HepG2 (cell line): ENCODE measurements at regions not wholly inside any gene's neighbourhood (a gene's known extent, or its start where the extent isn't known, plus 50 kb on each side); places are given as distances from the start of the nearest gene placed in this dataset.

ENCODE experiments used
- ATAC-seq: fragments of 200-7000 bp; cut with Tn5 transposase; 3 replicates; pipeline ENCODE4 v1.9.1; 2020; ENCODE audit warnings: mild to moderate bottlenecking, moderate library complexity
- BruUV-seq: library from RNA; stranded (reverse); fragments of 400-500 nt; replicated peaks from 2 replicates; lab custom pipeline; 2021; lab: Mats Ljungman, UMichigan
- CTCF ChIA-PET: fragments of 300-600 bp; formaldehyde crosslinking; extraction: SDS; loops from one replicate; lab custom pipeline; 2021; ENCODE audit warnings: low total read pairs, inconsistent platforms, low intra/inter-chr PET ratio; lab: Yijun Ruan, JAX
- POLR2A ChIA-PET: fragments of 350-600 bp; sonication (Branson Sonifier 250); formaldehyde crosslinking; loops from one replicate; lab custom pipeline; 2020; ENCODE audit warnings: antibody characterized with exemption, inconsistent platforms; lab: Yijun Ruan, JAX
- DNase-seq: peaks from one replicate; pipeline ENCODE4 v3.0.0-alpha.2; 2015; ENCODE audit warnings: low spot score
- FAIRE-seq: peaks from 3 replicates; lab custom pipeline; 2011; peaks lifted over from hg19 to GRCh38; lab: Jason Lieb, UNC
- H2AFZ ChIP-seq: one replicate; pipeline ENCODE4 v1.6.1; 2011; ENCODE audit warnings: low read length, inconsistent platforms
- H3K27ac ChIP-seq: fragments of 300-600 bp; 3 replicates; pipeline ENCODE4 v1.8.0; 2011; ENCODE audit warnings: mixed run types, mild to moderate bottlenecking, mixed read lengths, low read length, inconsistent platforms; ENCODE audit not compliant: insufficient read depth; ENCODE audit errors: extremely low read length
- H3K27me3 ChIP-seq, 2 experiments: fragments of 200-600 bp in 1 of 2; 2 replicates in 1 of 2; 3 replicates in 1 of 2; pipeline versions ENCODE4 v1.6.0 to v1.8.0; 2011; ENCODE audit warnings: low read length in 2 of 2, mild to moderate bottlenecking in 2 of 2, moderate library complexity in 2 of 2, inconsistent platforms in 1 of 2; ENCODE audit not compliant: insufficient read depth in 2 of 2, control insufficient read depth in 1 of 2
- H3K36me3 ChIP-seq, 2 experiments: fragments of 200-600 bp in 1 of 2; replicated peaks in 1 of 2; 2 replicates in 1 of 2; 3 replicates in 1 of 2; pipeline versions ENCODE4 v1.5.1 to v1.8.0; 2011; ENCODE audit warnings: low read length in 2 of 2, inconsistent platforms in 1 of 2; ENCODE audit not compliant: insufficient read depth in 2 of 2, control insufficient read depth in 1 of 2
- H3K4me1 ChIP-seq: 2 replicates; pipeline ENCODE4 v1.5.1; 2012; ENCODE audit warnings: low read length, inconsistent platforms; ENCODE audit not compliant: insufficient read depth
- H3K4me2 ChIP-seq: 2 replicates; pipeline ENCODE4 v1.6.0; 2011; ENCODE audit warnings: low read depth, low read length, inconsistent platforms
- H3K4me3 ChIP-seq, 3 experiments: fragments of 200-600 bp in 1 of 3; sonication (generic), shearing (Covaris generic) in 1 of 3; replicated peaks in 1 of 3; 2 replicates each; pipeline ENCODE4 v1.5.1; 2011 to 2016; ENCODE audit warnings: low read length in 3 of 3, inconsistent platforms in 2 of 3, low read depth in 2 of 3, mild to moderate bottlenecking in 2 of 3, control low read depth in 1 of 3, mixed read lengths in 1 of 3; ENCODE audit not compliant: insufficient read depth in 1 of 3
- H3K79me2 ChIP-seq: one replicate; pipeline ENCODE4 v1.6.1; 2011; ENCODE audit warnings: low read length, inconsistent platforms; ENCODE audit not compliant: insufficient read depth
- H3K9ac ChIP-seq: 2 replicates; pipeline ENCODE4 v1.6.0; 2011; ENCODE audit warnings: mild to moderate bottlenecking, low read depth, low read length, inconsistent platforms; ENCODE audit not compliant: insufficient read depth
- H3K9me3 ChIP-seq: 2 replicates; pipeline ENCODE4 v1.5.1; 2012; ENCODE audit warnings: mild to moderate bottlenecking, low read length
- H4K20me1 ChIP-seq: 2 replicates; pipeline ENCODE4 v1.6.0; 2011; ENCODE audit warnings: inconsistent platforms, mild to moderate bottlenecking, low read length, moderate library complexity; ENCODE audit not compliant: insufficient read depth
- ARHGAP35 ChIP-seq: sonication (generic); formaldehyde crosslinking; IDR thresholded peaks from 2 replicates; pipeline ENCODE4 v1.9.0; 2022; ENCODE audit warnings: mild to moderate bottlenecking, inconsistent platforms, moderate library complexity, missing genetic modification reagents, borderline replicate concordance
- ARNTL ChIP-seq: sonication (generic); formaldehyde crosslinking; IDR thresholded peaks from 2 replicates; pipeline ENCODE4 v1.4.0; 2020; ENCODE audit warnings: mild to moderate bottlenecking, missing genetic modification reagents
- ATM ChIP-seq: fragments of 450-650 bp; IDR thresholded peaks from 2 replicates; pipeline ENCODE4 v1.7.1; 2017; ENCODE audit warnings: mild to moderate bottlenecking, borderline replicate concordance
- BRF2 ChIP-seq: sonication (generic); formaldehyde crosslinking; IDR thresholded peaks from 2 replicates; pipeline ENCODE4 v1.8.1; 2022; ENCODE audit warnings: mild to moderate bottlenecking, missing genetic modification reagents
- CEBPB ChIP-seq: IDR thresholded peaks from 2 replicates; pipeline ENCODE4 v1.6.1; 2011; ENCODE audit warnings: low read depth, low read length, improper control_type of control experiment, borderline replicate concordance
- DNMT3B ChIP-seq: conservative IDR thresholded peaks from 2 replicates; pipeline ENCODE4 v1.6.1; 2016; ENCODE audit warnings: missing biosample characterization, control low read depth
- FOXA1 ChIP-seq, 2 experiments: fragments of 450-650 bp in 1 of 2; sonication (generic) in 1 of 2; formaldehyde crosslinking in 1 of 2; IDR thresholded peaks; 2 replicates each; pipeline versions ENCODE4 v1.4.0 to v1.6.1; 2016 to 2020; ENCODE audit warnings: missing genetic modification reagents in 1 of 2
- KLF9 ChIP-seq: IDR thresholded peaks from 2 replicates; pipeline ENCODE4 v1.6.1; 2016; ENCODE audit warnings: low read depth
- PAX8 ChIP-seq: sonication (generic); formaldehyde crosslinking; IDR thresholded peaks from 2 replicates; pipeline ENCODE4 v1.8.0; 2022; ENCODE audit warnings: mild to moderate bottlenecking, missing genetic modification reagents, borderline replicate concordance
- RAD51 ChIP-seq: fragments of 450-650 bp; IDR thresholded peaks from 2 replicates; pipeline ENCODE4 v1.6.1; 2016; ENCODE audit warnings: borderline replicate concordance
- RARA ChIP-seq: IDR thresholded peaks from 2 replicates; pipeline ENCODE4 v1.6.1; 2016; ENCODE audit warnings: missing genetic modification reagents, missing compliant biosample characterization
- RBM39 ChIP-seq: fragments of 200-400 bp; formaldehyde crosslinking; IDR thresholded peaks from one replicate; pipeline ENCODE4 v1.6.1; 2018; ENCODE audit warnings: antibody characterized with exemption, mild to moderate bottlenecking, low read depth, low read length; ENCODE audit not compliant: poor library complexity, severe bottlenecking
- SMAD9 ChIP-seq: sonication (generic); formaldehyde crosslinking; IDR thresholded peaks from 2 replicates; pipeline ENCODE4 v1.5.1; 2020; ENCODE audit warnings: mild to moderate bottlenecking, missing genetic modification reagents
- SOX13 ChIP-seq, 3 experiments: fragments of 450-650 bp in 1 of 3; sonication (generic) in 1 of 3; formaldehyde crosslinking in 1 of 3; IDR thresholded peaks in 2 of 3; conservative IDR thresholded peaks in 1 of 3; 2 replicates each; pipeline versions ENCODE4 v1.5.0 to v1.6.1; 2016 to 2020; ENCODE audit warnings: antibody characterized with exemption in 1 of 3, mild to moderate bottlenecking in 1 of 3, missing compliant biosample characterization in 1 of 3, missing genetic modification reagents in 1 of 3, moderate library complexity in 1 of 3
- TMF1 ChIP-seq: sonication (generic); formaldehyde crosslinking; IDR thresholded peaks from 2 replicates; pipeline ENCODE4 v1.8.1; 2022; ENCODE audit warnings: low read depth, missing genetic modification reagents
- ZFP41 ChIP-seq: sonication (generic); formaldehyde crosslinking; IDR thresholded peaks from 2 replicates; pipeline ENCODE4 v1.4.0; 2020; ENCODE audit warnings: mild to moderate bottlenecking, missing genetic modification reagents, borderline replicate concordance
- ZMYM4 ChIP-seq: sonication (generic); formaldehyde crosslinking; IDR thresholded peaks from 2 replicates; pipeline ENCODE4 v1.8.1; 2023; ENCODE audit warnings: mild to moderate bottlenecking, missing genetic modification reagents
- ZNF207 ChIP-seq: fragments of 450-650 bp; IDR thresholded peaks from 2 replicates; pipeline ENCODE4 v1.6.1; 2016; ENCODE audit warnings: antibody characterized with exemption, borderline replicate concordance
- ZNF3 ChIP-seq: IDR thresholded peaks from 2 replicates; pipeline ENCODE4 v1.7.0; 2017; ENCODE audit warnings: inconsistent platforms
- ZNF607 ChIP-seq: sonication (generic); formaldehyde crosslinking; IDR thresholded peaks from 2 replicates; pipeline ENCODE4 v1.5.1; 2020; ENCODE audit warnings: missing genetic modification reagents, mild to moderate bottlenecking, borderline replicate concordance
- ZNF7 ChIP-seq: IDR thresholded peaks from 2 replicates; pipeline ENCODE4 v1.6.1; 2016; ENCODE audit warnings: missing biosample characterization, missing genetic modification reagents
- ZSCAN5A ChIP-seq: sonication (generic); formaldehyde crosslinking; IDR thresholded peaks from 2 replicates; pipeline ENCODE4 v1.8.0; 2022; ENCODE audit warnings: mild to moderate bottlenecking, missing genetic modification reagents, borderline replicate concordance
- WGBS: methylation state at CpG from one replicate; pipeline ENCODE4 v1.1.6; 2017; ENCODE audit warnings: low lambda C conversion rate; 5-methylcytosine and 5-hydroxymethylcytosine counted together
- in situ Hi-C: cut with HindIII; loops from 2 replicates; pipeline ENCODE4 v1.10.0; 2017; ENCODE audit warnings: low pct_unique_long_range_greater_than_20kb; ENCODE audit not compliant: extremely low pct_ligation_motif_present
- intact Hi-C: fragments of 100-400 bp; cut with micrococcal nuclease; formaldehyde crosslinking; loops from one replicate; pipeline ENCODE4 v1.10.0; 2022; ENCODE audit not compliant: unreplicated experiment

- TF ChIP-seq BRF2 (CRISPR knock-in tag) (no peak), RBM39 (no peak)
Observed at GRCh38 chrX:109040057-109040456, 303.7 kb upstream of the IRS4 start (continued).

GRCh38 chrX:109036624-109037023 lies 300.3 kb upstream of the IRS4 start:
- Histone ChIP-seq H3K4me1 (no peaks in the 10 kb centered on the region), H3K27me3 (no peaks in the 10 kb centered on the region), H3K36me3 (no peaks in the 10 kb centered on the region), H4K20me1 (no peaks in the 10 kb centered on the region), H3K9ac (no peak overlapping the region), H3K79me2 (no peaks in the 10 kb centered on the region), H3K27ac (no peak overlapping the region), H3K4me2 (no peak overlapping the region), H3K4me3 (no peak overlapping the region), H3K9me3 (no peaks in the 10 kb centered on the region), H2AFZ (no peak overlapping the region)
- TF ChIP-seq FOXA1 (IDR thresholded peaks at IDR 0.05) (no peak), FOXA1 (CRISPR knock-in tag; IDR thresholded peaks at IDR 0.05) (no peak), ZMYM4 (no peak), TMF1 (CRISPR knock-in tag) (no peak), PAX8 (CRISPR knock-in tag) (no peak), ZNF7 (CRISPR knock-in tag) (no peak), ARNTL (no peak), ZNF207 (no peak), KLF9 (CRISPR knock-in tag) (no peak), ZNF607 (CRISPR knock-in tag) (no peak), ZSCAN5A (CRISPR knock-in tag) (no peak), ZFP41 (CRISPR knock-in tag) (no peak), ZNF3 (CRISPR knock-in tag) (no peak), ARHGAP35 (CRISPR knock-in tag) (no peak), DNMT3B (CRISPR knock-in tag) (no peak), SMAD9 (CRISPR knock-in tag) (no peak), SOX13 (IDR thresholded peaks at IDR 0.05) (no peak), SOX13 (CRISPR knock-in tag; conservative IDR thresholded peaks at IDR 0.05 in 1 of 2, IDR thresholded peaks at IDR 0.05 in 1 of 2) (no peak), CEBPB (no peak), ATM (no peak), RARA (CRISPR knock-in tag) (no peak), RAD51 (no peak)
- intact Hi-C loops, result no loop called here
- CTCF ChIA-PET, result no interaction called here
- in situ Hi-C loops, result no loop called here
- BruUV-seq, result no TSS peak
- POLR2A ChIA-PET, result no interaction called here
- FAIRE-seq (no peak), DNase-seq (no peak), ATAC-seq (no peak)
- WGBS, result 0% methylated on average over 2 of the region's 2 CpGs
